ENCODE measurements at regions not wholly inside any gene's neighbourhood (a gene's known extent, or its start where the extent isn't known, plus 50 kb on each side); places are given as distances from the start of the nearest gene placed in this dataset.

DNA sequence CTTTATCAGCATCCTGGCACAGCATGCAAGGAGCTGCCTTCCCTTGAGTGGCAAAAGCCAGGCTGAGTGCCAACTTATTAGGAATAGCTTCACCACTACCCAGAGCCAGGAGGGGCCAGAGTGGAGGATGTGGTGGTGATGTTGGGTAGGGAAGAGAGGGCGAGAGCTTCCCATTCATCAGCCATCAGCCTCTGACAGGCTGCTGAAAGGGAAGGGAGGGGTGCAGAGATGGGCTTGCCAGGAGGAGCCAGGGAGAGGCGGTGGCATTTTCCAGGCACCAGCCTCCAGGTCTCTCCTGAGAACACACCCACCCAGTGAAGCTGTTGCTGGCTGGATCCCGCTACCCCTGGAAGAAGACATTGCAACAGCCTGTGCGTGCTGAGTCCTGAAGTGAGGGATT lies 168.5 kb downstream of the ACTL8 start (continued):
- TF ChIP-seq POLR2A (IDR thresholded peaks at IDR 0.05; ENCODE audit: borderline replicate concordance, extremely low read depth, insufficient read depth, insufficient read length), result no peak
- TF ChIP-seq EZH2 (IDR thresholded peaks at IDR 0.05), result no peak
- TF ChIP-seq, protein P1, sequence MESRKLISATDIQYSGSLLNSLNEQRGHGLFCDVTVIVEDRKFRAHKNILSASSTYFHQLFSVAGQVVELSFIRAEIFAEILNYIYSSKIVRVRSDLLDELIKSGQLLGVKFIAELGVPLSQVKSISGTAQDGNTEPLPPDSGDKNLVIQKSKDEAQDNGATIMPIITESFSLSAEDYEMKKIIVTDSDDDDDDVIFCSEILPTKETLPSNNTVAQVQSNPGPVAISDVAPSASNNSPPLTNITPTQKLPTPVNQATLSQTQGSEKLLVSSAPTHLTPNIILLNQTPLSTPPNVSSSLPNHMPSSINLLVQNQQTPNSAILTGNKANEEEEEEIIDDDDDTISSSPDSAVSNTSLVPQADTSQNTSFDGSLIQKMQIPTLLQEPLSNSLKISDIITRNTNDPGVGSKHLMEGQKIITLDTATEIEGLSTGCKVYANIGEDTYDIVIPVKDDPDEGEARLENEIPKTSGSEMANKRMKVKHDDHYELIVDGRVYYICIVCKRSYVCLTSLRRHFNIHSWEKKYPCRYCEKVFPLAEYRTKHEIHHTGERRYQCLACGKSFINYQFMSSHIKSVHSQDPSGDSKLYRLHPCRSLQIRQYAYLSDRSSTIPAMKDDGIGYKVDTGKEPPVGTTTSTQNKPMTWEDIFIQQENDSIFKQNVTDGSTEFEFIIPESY (IDR thresholded peaks at IDR 0.05; ENCODE audit: extremely low read depth, insufficient replicate concordance, low read length), result no peak

DNA sequence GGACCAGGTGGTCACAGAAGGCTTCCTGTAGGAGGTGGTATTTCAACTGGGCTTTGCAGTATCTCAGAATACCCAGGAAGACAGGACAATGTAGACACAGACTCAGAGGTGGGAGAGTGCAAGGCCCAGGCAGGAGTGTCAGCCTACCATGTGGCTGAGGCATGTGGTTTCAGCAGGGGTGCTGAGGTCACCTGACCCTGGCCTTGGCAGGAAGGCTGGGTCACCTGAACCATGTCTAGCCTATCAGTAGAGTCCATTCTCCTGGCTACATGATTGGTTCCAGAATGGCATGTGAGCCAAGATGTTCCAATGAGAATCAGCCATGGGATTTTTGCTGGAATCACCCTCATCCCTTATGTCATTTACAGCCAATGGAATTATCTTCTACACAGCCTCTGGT lies 169.4 kb downstream of the ACTL8 start:
- TF ChIP-seq SRF (IDR thresholded peaks at IDR 0.05; ENCODE audit: low read depth) (no peak), EGR1 (IDR thresholded peaks at IDR 0.05; ENCODE audit: low read depth) (no peak), EZH2phosphoT487 (IDR thresholded peaks at IDR 0.05; ENCODE audit: borderline replicate concordance) (no peak), CBX3 (IDR thresholded peaks at IDR 0.05; ENCODE audit: low read depth) (no peak), POLR2A (IDR thresholded peaks at IDR 0.05; ENCODE audit: borderline replicate concordance, extremely low read depth, insufficient read depth, insufficient read length) (no peak), POLR2AphosphoS5 (IDR thresholded peaks at IDR 0.05; ENCODE audit: low read depth, low read length) (no peak), TCF7L2 (IDR thresholded peaks at IDR 0.05; ENCODE audit: borderline replicate concordance, extremely low read depth, insufficient read depth, insufficient read length) (no peak), SP1 (IDR thresholded peaks at IDR 0.05; ENCODE audit: low read depth) (no peak), FOSL1 (IDR thresholded peaks at IDR 0.05; ENCODE audit: low read depth) (no peak)
- TF ChIP-seq, protein P2, sequence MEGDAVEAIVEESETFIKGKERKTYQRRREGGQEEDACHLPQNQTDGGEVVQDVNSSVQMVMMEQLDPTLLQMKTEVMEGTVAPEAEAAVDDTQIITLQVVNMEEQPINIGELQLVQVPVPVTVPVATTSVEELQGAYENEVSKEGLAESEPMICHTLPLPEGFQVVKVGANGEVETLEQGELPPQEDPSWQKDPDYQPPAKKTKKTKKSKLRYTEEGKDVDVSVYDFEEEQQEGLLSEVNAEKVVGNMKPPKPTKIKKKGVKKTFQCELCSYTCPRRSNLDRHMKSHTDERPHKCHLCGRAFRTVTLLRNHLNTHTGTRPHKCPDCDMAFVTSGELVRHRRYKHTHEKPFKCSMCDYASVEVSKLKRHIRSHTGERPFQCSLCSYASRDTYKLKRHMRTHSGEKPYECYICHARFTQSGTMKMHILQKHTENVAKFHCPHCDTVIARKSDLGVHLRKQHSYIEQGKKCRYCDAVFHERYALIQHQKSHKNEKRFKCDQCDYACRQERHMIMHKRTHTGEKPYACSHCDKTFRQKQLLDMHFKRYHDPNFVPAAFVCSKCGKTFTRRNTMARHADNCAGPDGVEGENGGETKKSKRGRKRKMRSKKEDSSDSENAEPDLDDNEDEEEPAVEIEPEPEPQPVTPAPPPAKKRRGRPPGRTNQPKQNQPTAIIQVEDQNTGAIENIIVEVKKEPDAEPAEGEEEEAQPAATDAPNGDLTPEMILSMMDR (IDR thresholded peaks at IDR 0.05 in 2 of 3, conservative IDR thresholded peaks at IDR 0.05 in 1 of 3; ENCODE audit: borderline replicate concordance in 1 of 3, insufficient read depth in 1 of 3, low read depth in 2 of 3, low read length in 2 of 3), result no peak
- TF ChIP-seq, protein P3, sequence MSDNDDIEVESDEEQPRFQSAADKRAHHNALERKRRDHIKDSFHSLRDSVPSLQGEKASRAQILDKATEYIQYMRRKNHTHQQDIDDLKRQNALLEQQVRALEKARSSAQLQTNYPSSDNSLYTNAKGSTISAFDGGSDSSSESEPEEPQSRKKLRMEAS (IDR thresholded peaks at IDR 0.05), result no peak
- H3K4me1 ChIP-seq (ENCODE audit: control insufficient read depth in 1 of 2, insufficient read depth in 2 of 2, low read length in 2 of 2), result no peaks in the 10 kb centered on the region
- RAD21 ChIA-PET (ENCODE audit: low non-redundant PET in 1 of 2, low total read pairs in 2 of 2, uncharacterized antibody in 2 of 2, unreplicated experiment in 2 of 2), result no interaction called here
- no peak overlapping the region for H3K4me2 ChIP-seq (ENCODE audit: low read length)
- H3K79me2 ChIP-seq (ENCODE audit: insufficient read depth, low read length), result no peaks in the 10 kb centered on the region
- DNase-seq (ENCODE audit: low read depth, low spot score) (no peak), ATAC-seq (no peak)
- H3K9ac ChIP-seq (ENCODE audit: low read length), result no peak overlapping the region
- no peaks in the 10 kb centered on the region for H3K9me3 ChIP-seq (ENCODE audit: control insufficient read depth in 1 of 2, insufficient read depth in 1 of 2, low read depth in 1 of 2, low read length in 2 of 2)
- H2AFZ ChIP-seq (ENCODE audit: low read depth, low read length, poor library complexity, severe bottlenecking), result no peak overlapping the region
- no peaks in the 10 kb centered on the region for H3K9me2 ChIP-seq (ENCODE audit: insufficient read depth)
- POLR2A ChIA-PET, result no interaction called here
- intact Hi-C loops (cut with micrococcal nuclease), result loop anchor here (5.0 kb wide), 1 partner anchor 273 kb away; no protein-coding TSS in a partner anchor
- no TSS peak for BruUV-seq (replicated peaks)
- CTCF ChIA-PET, result interaction anchor here (1.1 to 2.2 kb wide), 2 partner anchors 176 kb away, joined by 3 to 23 read pairs; no protein-coding TSS in a partner anchor
- no peaks in the 10 kb centered on the region for H4K20me1 ChIP-seq (ENCODE audit: insufficient read depth)
- H3K27ac ChIP-seq (ENCODE audit: low read depth, low read length), result no peak overlapping the region
- H3K36me3 ChIP-seq (ENCODE audit: control insufficient read depth in 1 of 2, insufficient read depth in 2 of 2, low read length in 2 of 2), result no peaks in the 10 kb centered on the region
- H3K27me3 ChIP-seq (ENCODE audit: insufficient read depth, low read length), result peaks cover 56% of the 10 kb centered on the region; the same call in 1 of the 2 replicates
- H3K4me3 ChIP-seq (replicated peaks in 1 of 2; ENCODE audit: low read depth in 1 of 2, low read length in 2 of 2), result no peak overlapping the region

Data from HCT116 (cell line).